ENCODE measurements at regions not wholly inside any gene's neighbourhood (a gene's known extent, or its start where the extent isn't known, plus 50 kb on each side); places are given as distances from the start of the nearest gene placed in this dataset.
A peak's percentile ranks its signal among the peaks of the same experiment; 100 is the strongest.

GRCh38 chr17:11142231-11142630 is 98.8 kb upstream of the SHISA6 start:
- ATAC-seq (ENCODE audit: low FRiP score) (no peak), DNase-seq (no peak)
- WGBS, 2 donors, result 26 to 34% methylated on average over 1 of the region's 1 CpG
- no peak overlapping the region for H3K27ac ChIP-seq (ENCODE audit: low read depth in 1 of 2, low read length in 2 of 2)
- H3K4me1 ChIP-seq (ENCODE audit: control insufficient read depth in 1 of 2, insufficient read depth in 2 of 2, low read length in 2 of 2), result no peaks in the 10 kb centered on the region
- intact Hi-C loops (cut with DNase I), result loop anchor here in 1 of 2 donors (5.0 kb wide), 1 partner anchor 175 kb away; no protein-coding TSS in a partner anchor
- no peaks in the 10 kb centered on the region for H3K27me3 ChIP-seq (ENCODE audit: control insufficient read depth in 1 of 2, insufficient read depth in 2 of 2, low read length in 1 of 2)
- no peaks in the 10 kb centered on the region for H3K36me3 ChIP-seq (ENCODE audit: control insufficient read depth in 1 of 2, insufficient read depth in 2 of 2, low read length in 1 of 2)
- H3K4me3 ChIP-seq (ENCODE audit: low read length in 2 of 2), result no peak overlapping the region
- no peaks in the 10 kb centered on the region for H3K9me3 ChIP-seq (ENCODE audit: control insufficient read depth, low read length)

- H3K4me3 ChIP-seq (ENCODE audit: low read length in 2 of 2), result no peak overlapping the region
- no peak for DNase-seq
- no peaks in the 10 kb centered on the region for H3K9me3 ChIP-seq (ENCODE audit: control insufficient read depth, low read length)
- H3K4me1 ChIP-seq (ENCODE audit: control insufficient read depth in 1 of 2, insufficient read depth in 2 of 2, low read length in 2 of 2), result no peaks in the 10 kb centered on the region
- WGBS, 2 donors, result 44 to 45% methylated on average over 4 of the region's 4 CpGs
- no peak for ATAC-seq (ENCODE audit: low FRiP score)
- no peaks in the 10 kb centered on the region for H3K36me3 ChIP-seq (ENCODE audit: control insufficient read depth in 1 of 2, insufficient read depth in 2 of 2, low read length in 1 of 2)
- intact Hi-C loops (cut with DNase I), result loop anchor here in 1 of 2 donors (5.0 kb wide), 1 partner anchor 173 kb away; no protein-coding TSS in a partner anchor
- no peaks in the 10 kb centered on the region for H3K27me3 ChIP-seq (ENCODE audit: control insufficient read depth in 1 of 2, insufficient read depth in 2 of 2, low read length in 1 of 2)
- no peak overlapping the region for H3K27ac ChIP-seq (ENCODE audit: low read depth in 1 of 2, low read length in 2 of 2)
Observed at GRCh38 chr17:11140501-11140900, 100.5 kb upstream of the SHISA6 start.

GRCh38 chr17:11140043-11140442 is 101.0 kb upstream of the SHISA6 start:
- H3K9me3 ChIP-seq (ENCODE audit: control insufficient read depth, low read length), result no peaks in the 10 kb centered on the region
- DNase-seq (no peak), ATAC-seq (ENCODE audit: low FRiP score) (no peak)
- H3K36me3 ChIP-seq (ENCODE audit: control insufficient read depth in 1 of 2, insufficient read depth in 2 of 2, low read length in 1 of 2), result no peaks in the 10 kb centered on the region
- no peak overlapping the region for H3K27ac ChIP-seq (ENCODE audit: low read depth in 1 of 2, low read length in 2 of 2)
- H3K4me3 ChIP-seq (ENCODE audit: low read length in 2 of 2), result no peak overlapping the region
- H3K4me1 ChIP-seq (ENCODE audit: control insufficient read depth in 1 of 2, insufficient read depth in 2 of 2, low read length in 2 of 2), result no peaks in the 10 kb centered on the region
- no peaks in the 10 kb centered on the region for H3K27me3 ChIP-seq (ENCODE audit: control insufficient read depth in 1 of 2, insufficient read depth in 2 of 2, low read length in 1 of 2)
- 17 to 22% methylated on average over 1 of the region's 1 CpG for WGBS, 2 donors
- intact Hi-C loops (cut with DNase I), result loop anchor here in 1 of 2 donors (5.0 kb wide), 1 partner anchor 173 kb away; no protein-coding TSS in a partner anchor

GRCh38 chr17:11138023-11138422 is 103.0 kb upstream of the SHISA6 start:
- H3K4me3 ChIP-seq (ENCODE audit: low read length in 2 of 2), result no peak overlapping the region
- ATAC-seq (ENCODE audit: low FRiP score) (no peak), DNase-seq (no peak)
- H3K36me3 ChIP-seq (ENCODE audit: control insufficient read depth in 1 of 2, insufficient read depth in 2 of 2, low read length in 1 of 2), result no peaks in the 10 kb centered on the region
- H3K4me1 ChIP-seq (ENCODE audit: control insufficient read depth in 1 of 2, insufficient read depth in 2 of 2, low read length in 2 of 2), result no peaks in the 10 kb centered on the region
- no peaks in the 10 kb centered on the region for H3K9me3 ChIP-seq (ENCODE audit: control insufficient read depth, low read length)
- no peak overlapping the region for H3K27ac ChIP-seq (ENCODE audit: low read depth in 1 of 2, low read length in 2 of 2)
- intact Hi-C loops (cut with DNase I), result no loop called here
- WGBS, 2 donors, result 70 to 74% methylated on average over 5 of the region's 5 CpGs
- peaks cover 0 to 2% of the 10 kb centered on the region in 2 donors for H3K27me3 ChIP-seq (ENCODE audit: control insufficient read depth in 1 of 2, insufficient read depth in 2 of 2, low read length in 1 of 2)

GRCh38 chr17:11135819-11136218 is 105.2 kb upstream of the SHISA6 start:
- H3K36me3 ChIP-seq (ENCODE audit: control insufficient read depth in 1 of 2, insufficient read depth in 2 of 2, low read length in 1 of 2), result no peaks in the 10 kb centered on the region
- no peak overlapping the region for H3K4me3 ChIP-seq (ENCODE audit: low read length in 2 of 2)
- intact Hi-C loops (cut with DNase I), result no loop called here
- 89 to 94% methylated on average over 1 of the region's 1 CpG for WGBS, 2 donors
- ATAC-seq (ENCODE audit: low FRiP score) (no peak), DNase-seq (no peak)
- H3K9me3 ChIP-seq (ENCODE audit: control insufficient read depth, low read length), result no peaks in the 10 kb centered on the region
- H3K27ac ChIP-seq (ENCODE audit: low read depth in 1 of 2, low read length in 2 of 2), result no peak overlapping the region
- H3K27me3 ChIP-seq (ENCODE audit: control insufficient read depth in 1 of 2, insufficient read depth in 2 of 2, low read length in 1 of 2), result peaks cover 0 to 2% of the 10 kb centered on the region in 2 donors
- no peaks in the 10 kb centered on the region for H3K4me1 ChIP-seq (ENCODE audit: control insufficient read depth in 1 of 2, insufficient read depth in 2 of 2, low read length in 2 of 2)

GRCh38 chr17:11130367-11130766 is 110.6 kb upstream of the SHISA6 start:
- peaks cover 1% of the 10 kb centered on the region for H3K9me3 ChIP-seq (ENCODE audit: control insufficient read depth, low read length)
- intact Hi-C loops (cut with DNase I), result no loop called here
- no peak overlapping the region for H3K4me3 ChIP-seq (ENCODE audit: low read length in 2 of 2)
- H3K27ac ChIP-seq (ENCODE audit: low read depth in 1 of 2, low read length in 2 of 2), result no peak overlapping the region
- 53 to 57% methylated on average over 4 of the region's 4 CpGs for WGBS, 2 donors
- no peaks in the 10 kb centered on the region for H3K36me3 ChIP-seq (ENCODE audit: control insufficient read depth in 1 of 2, insufficient read depth in 2 of 2, low read length in 1 of 2)
- DNase-seq, result no peak
- H3K27me3 ChIP-seq (ENCODE audit: control insufficient read depth in 1 of 2, insufficient read depth in 2 of 2, low read length in 1 of 2), result peaks cover 0 to 2% of the 10 kb centered on the region in 2 donors
- H3K4me1 ChIP-seq (ENCODE audit: control insufficient read depth in 1 of 2, insufficient read depth in 2 of 2, low read length in 2 of 2), result no peaks in the 10 kb centered on the region
- no peak for ATAC-seq (ENCODE audit: low FRiP score)

- DNase-seq, result no peak
Observed at GRCh38 chr17:11122908-11123307, 118.1 kb upstream of the SHISA6 start.

GRCh38 chr17:11121341-11121985 is 119.5 kb upstream of the SHISA6 start:
- DNase-seq, result no peak
- Histone ChIP-seq H3K9me3 (ENCODE audit: control insufficient read depth, low read length) (no peaks in the 10 kb centered on the region), H3K27ac (ENCODE audit: low read depth in 1 of 2, low read length in 2 of 2) (no peak overlapping the region), H3K36me3 (ENCODE audit: control insufficient read depth in 1 of 2, insufficient read depth in 2 of 2, low read length in 1 of 2) (no peaks in the 10 kb centered on the region), H3K4me1 (ENCODE audit: control insufficient read depth in 1 of 2, insufficient read depth in 2 of 2, low read length in 2 of 2) (no peaks in the 10 kb centered on the region), H3K27me3 (ENCODE audit: control insufficient read depth in 1 of 2, insufficient read depth in 2 of 2, low read length in 1 of 2) (no peaks in the 10 kb centered on the region), H3K4me3 (ENCODE audit: low read length in 2 of 2) (no peak overlapping the region)
- intact Hi-C loops (cut with DNase I), result loop anchor here in 1 of 2 donors (10.0 kb wide), 1 partner anchor 87 kb away; no protein-coding TSS in a partner anchor
- 48 to 51% methylated on average over 10 of the region's 10 CpGs for WGBS, 2 donors
- ATAC-seq (ENCODE audit: low FRiP score), result no peak

More at GRCh38 chr17:11122908-11123307, 118.1 kb upstream of the SHISA6 start:
- Histone ChIP-seq H3K36me3 (ENCODE audit: control insufficient read depth in 1 of 2, insufficient read depth in 2 of 2, low read length in 1 of 2) (no peaks in the 10 kb centered on the region), H3K4me1 (ENCODE audit: control insufficient read depth in 1 of 2, insufficient read depth in 2 of 2, low read length in 2 of 2) (no peaks in the 10 kb centered on the region), H3K27ac (ENCODE audit: low read depth in 1 of 2, low read length in 2 of 2) (no peak overlapping the region), H3K9me3 (ENCODE audit: control insufficient read depth, low read length) (no peaks in the 10 kb centered on the region), H3K4me3 (ENCODE audit: low read length in 2 of 2) (no peak overlapping the region), H3K27me3 (ENCODE audit: control insufficient read depth in 1 of 2, insufficient read depth in 2 of 2, low read length in 1 of 2) (no peaks in the 10 kb centered on the region)
- intact Hi-C loops (cut with DNase I), result loop anchor here in 1 of 2 donors (10.0 kb wide), 1 partner anchor 88 kb away; no protein-coding TSS in a partner anchor
- WGBS, 2 donors, result 47% methylated on average over 5 of the region's 5 CpGs
- peak; percentile 29 for ATAC-seq (ENCODE audit: low FRiP score)

- DNase-seq, result no peak
- intact Hi-C loops (cut with DNase I), result loop anchor here in 1 of 2 donors (10.0 kb wide), 1 partner anchor 54 kb away; no protein-coding TSS in a partner anchor
- no peak overlapping the region for H3K4me3 ChIP-seq (ENCODE audit: low read length in 2 of 2)
- 74 to 75% methylated on average over 4 of the region's 4 CpGs for WGBS, 2 donors
- no peak for ATAC-seq (ENCODE audit: low FRiP score)
- H3K27me3 ChIP-seq (ENCODE audit: control insufficient read depth in 1 of 2, insufficient read depth in 2 of 2, low read length in 1 of 2), result no peaks in the 10 kb centered on the region
- H3K4me1 ChIP-seq (ENCODE audit: control insufficient read depth in 1 of 2, insufficient read depth in 2 of 2, low read length in 2 of 2), result no peaks in the 10 kb centered on the region
- H3K27ac ChIP-seq (ENCODE audit: low read depth in 1 of 2, low read length in 2 of 2), result no peak overlapping the region
- no peaks in the 10 kb centered on the region for H3K36me3 ChIP-seq (ENCODE audit: control insufficient read depth in 1 of 2, insufficient read depth in 2 of 2, low read length in 1 of 2)
- no peaks in the 10 kb centered on the region for H3K9me3 ChIP-seq (ENCODE audit: control insufficient read depth, low read length)
Observed at GRCh38 chr17:11109106-11109505, 131.9 kb upstream of the SHISA6 start.
